OCI-LY7 (cell line): ENCODE measurements at regions not wholly inside any gene's neighbourhood (a gene's known extent, or its start where the extent isn't known, plus 50 kb on each side); places are given as distances from the start of the nearest gene placed in this dataset.

Source experiments
- CTCF ChIP-seq: fragments of 200-600 bp; sonication (generic); conservative IDR thresholded peaks from 2 replicates; pipeline ENCODE4 v1.5.1; 2014; ENCODE audit warnings: mild to moderate bottlenecking, antibody characterized with exemption, low read length, moderate library complexity, mixed read lengths
- EZH2phosphoT487 ChIP-seq: fragments of 200-600 bp; sonication (generic); IDR thresholded peaks from 2 replicates; pipeline ENCODE4 v1.6.1; 2018; ENCODE audit warnings: low read depth, borderline replicate concordance, mild to moderate bottlenecking, mixed run types, antibody characterized with exemption, low read length, moderate library complexity, mixed read lengths

GRCh38 chr4:11736978-11737377, 308.3 kb upstream of the HS3ST1 start:
- TF ChIP-seq CTCF (no peak), EZH2phosphoT487 (no peak)
